Left lung (tissue), 4 donors: ENCODE measurements at regions not wholly inside any gene's neighbourhood (a gene's known extent, or its start where the extent isn't known, plus 50 kb on each side); places are given as distances from the start of the nearest gene placed in this dataset.

Source experiments
- ATAC-seq: fragments of 200-7000 bp; cut with Tn5 transposase; one replicate; pipeline ENCODE4 v1.9.1; 2020; ENCODE audit warnings: moderate library complexity
- DNase-seq, 4 donors: peaks; one replicate each; pipeline ENCODE4 v3.0.0-alpha.2; 2013 to 2020
- H3K27ac ChIP-seq, 2 donors: fragments of 200-600 bp; sonication (generic) in 1 of 2; one replicate each; pipeline versions ENCODE4 v1.5.0 to v1.8.0; 2020 to 2021
- H3K27me3 ChIP-seq, 2 donors: fragments of 200-600 bp; sonication (generic) in 1 of 2; one replicate each; pipeline versions ENCODE4 v1.5.0 to v1.8.0; 2020 to 2021
- H3K36me3 ChIP-seq, 2 donors: fragments of 200-600 bp; sonication (generic) in 1 of 2; one replicate each; pipeline versions ENCODE4 v1.5.0 to v1.8.0; 2020 to 2021
- H3K4me1 ChIP-seq, 2 donors: fragments of 200-600 bp; one replicate each; pipeline ENCODE4 v1.8.0; 2021
- H3K4me3 ChIP-seq, 2 donors: fragments of 200-600 bp; sonication (generic) in 1 of 2; one replicate each; pipeline versions ENCODE4 v1.5.0 to v1.8.0; 2020 to 2021; ENCODE audit warnings: mild to moderate bottlenecking in 1 of 2
- H3K9me3 ChIP-seq, 2 donors: fragments of 200-600 bp; sonication (generic) in 1 of 2; one replicate each; pipeline versions ENCODE4 v1.5.0 to v1.8.0; 2020 to 2021
- CTCF ChIP-seq, 2 donors: fragments of 200-600 bp; sonication (generic) in 1 of 2; IDR thresholded peaks; one replicate each; pipeline versions ENCODE4 v1.5.0 to v1.8.0; 2021; ENCODE audit warnings: antibody characterized with exemption in 2 of 2
- intact Hi-C, 2 donors: fragments of 100-400 bp; cut with DNase I; formaldehyde crosslinking; loops; one replicate each; pipeline versions ENCODE4 v1.11.2 to v1.14.2; 2022
- donor health status: DM: no; HTN: yes; CAD: no.
- donor health status: DM: no; HTN: no; CAD: no.

DNA sequence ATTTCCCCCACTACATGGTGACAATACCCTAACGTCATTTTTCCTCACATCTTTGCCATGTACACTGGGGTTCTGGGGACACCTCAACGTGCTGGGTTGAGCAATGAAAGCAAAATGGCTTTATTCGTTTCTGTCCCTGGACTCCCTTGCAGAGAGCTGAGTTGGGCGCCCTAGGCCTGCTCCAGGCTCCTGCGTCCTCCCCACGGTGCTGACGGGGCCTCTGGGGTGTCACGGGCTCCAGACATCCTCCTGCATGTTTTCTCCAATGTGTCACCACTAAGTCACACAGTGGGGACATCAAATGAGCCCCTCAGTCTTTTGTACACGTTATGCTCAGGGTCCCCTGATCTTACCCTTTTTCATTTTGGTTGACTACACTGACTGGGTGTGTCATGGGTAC, 99.8 kb downstream of the TTLL2 start:
- no peak overlapping the region for H3K4me3 ChIP-seq
- peaks cover 0 to 4% of the 10 kb centered on the region in 2 donors for H3K4me1 ChIP-seq
- no peak overlapping the region for H3K27ac ChIP-seq
- H3K27me3 ChIP-seq, result no peaks in the 10 kb centered on the region
- intact Hi-C loops, result no loop called here
- DNase-seq, result no peak
- H3K36me3 ChIP-seq, result no peaks in the 10 kb centered on the region
- ATAC-seq, result no peak
- TF ChIP-seq CTCF (IDR thresholded peaks at IDR 0.05), result no peak
- peaks cover 0 to 2% of the 10 kb centered on the region in 2 donors for H3K9me3 ChIP-seq

DNA sequence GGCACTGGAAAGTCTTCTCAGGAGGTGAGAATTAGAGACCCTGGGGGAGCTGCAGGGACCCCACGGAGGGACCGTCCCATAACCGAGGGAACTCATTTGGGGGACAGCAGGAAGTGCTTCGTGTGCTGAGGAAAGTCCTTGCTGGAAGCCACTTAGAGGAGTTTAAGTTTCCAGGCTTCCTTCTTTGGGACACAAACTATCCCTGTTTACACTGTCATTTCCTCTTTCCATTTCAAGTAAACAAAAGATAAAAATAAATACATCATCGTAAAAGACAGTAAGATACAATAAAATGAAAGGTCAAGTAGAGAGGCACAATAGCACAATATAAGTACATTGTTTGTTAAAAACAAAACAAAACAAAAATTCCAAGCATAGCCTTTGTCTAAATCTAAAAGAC, 101.2 kb downstream of the TTLL2 start:
- intact Hi-C loops, result no loop called here
- no peaks in the 10 kb centered on the region for H3K27me3 ChIP-seq
- H3K36me3 ChIP-seq, result no peaks in the 10 kb centered on the region
- H3K27ac ChIP-seq, result peak overlapping the region in 1 of 2 donors; percentile 45
- no peak overlapping the region for H3K4me3 ChIP-seq
- TF ChIP-seq CTCF (IDR thresholded peaks at IDR 0.05), result no peak
- peaks cover 0 to 2% of the 10 kb centered on the region in 2 donors for H3K9me3 ChIP-seq
- ATAC-seq (no peak), DNase-seq (no peak)
- peaks cover 0 to 4% of the 10 kb centered on the region in 2 donors for H3K4me1 ChIP-seq

- no peak for DNase-seq
- Histone ChIP-seq H3K27ac (no peak overlapping the region), H3K27me3 (no peaks in the 10 kb centered on the region), H3K36me3 (no peaks in the 10 kb centered on the region), H3K4me3 (no peak overlapping the region), H3K9me3 (no peaks in the 10 kb centered on the region), H3K4me1 (peaks cover 0 to 4% of the 10 kb centered on the region in 2 donors)
- intact Hi-C loops, result no loop called here
- ATAC-seq, result no peak
- no peak for TF ChIP-seq CTCF (IDR thresholded peaks at IDR 0.05)
Observed at GRCh38 chr6:167426651-167427050, 101.8 kb downstream of the TTLL2 start.

DNA sequence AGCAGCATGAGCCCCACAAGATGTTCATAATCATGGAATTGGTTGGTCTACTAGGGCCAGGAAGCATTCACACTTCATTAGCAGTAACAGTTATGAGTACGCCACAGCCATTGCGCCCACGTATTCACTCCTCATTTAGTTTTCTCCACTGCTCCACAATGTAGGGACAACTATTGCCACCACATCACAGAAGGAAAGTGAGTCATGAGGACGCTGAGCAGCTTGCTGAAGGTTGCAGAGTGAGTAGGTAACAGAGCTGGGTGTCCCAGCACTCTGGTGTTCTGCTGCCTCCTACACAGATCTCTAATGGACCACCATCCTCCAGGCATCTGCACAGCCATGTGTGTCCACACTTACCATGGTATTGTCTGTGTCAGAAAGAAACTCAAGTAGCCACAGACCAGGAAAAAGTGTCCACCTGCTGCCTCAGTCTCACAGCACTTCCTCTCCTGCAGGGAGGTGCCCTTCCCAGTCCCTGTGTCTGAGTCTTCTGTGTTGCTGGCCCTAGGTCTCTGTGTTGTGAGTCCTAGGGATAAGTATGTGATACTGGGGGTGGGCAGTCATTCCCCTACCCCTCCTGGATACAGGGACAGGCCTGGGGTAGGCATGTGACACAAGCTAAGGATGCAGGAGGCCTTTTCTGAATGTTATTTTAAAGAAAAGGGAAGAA, 103.9 kb downstream of the TTLL2 start:
- Histone ChIP-seq H3K36me3 (no peaks in the 10 kb centered on the region), H3K9me3 (no peaks in the 10 kb centered on the region), H3K4me3 (no peak overlapping the region), H3K27me3 (no peaks in the 10 kb centered on the region), H3K4me1 (peaks cover 0 to 4% of the 10 kb centered on the region in 2 donors), H3K27ac (no peak overlapping the region)
- intact Hi-C loops, result no loop called here
- no peak for ATAC-seq
- no peak for TF ChIP-seq CTCF (IDR thresholded peaks at IDR 0.05)
- DNase-seq, result no peak

DNA sequence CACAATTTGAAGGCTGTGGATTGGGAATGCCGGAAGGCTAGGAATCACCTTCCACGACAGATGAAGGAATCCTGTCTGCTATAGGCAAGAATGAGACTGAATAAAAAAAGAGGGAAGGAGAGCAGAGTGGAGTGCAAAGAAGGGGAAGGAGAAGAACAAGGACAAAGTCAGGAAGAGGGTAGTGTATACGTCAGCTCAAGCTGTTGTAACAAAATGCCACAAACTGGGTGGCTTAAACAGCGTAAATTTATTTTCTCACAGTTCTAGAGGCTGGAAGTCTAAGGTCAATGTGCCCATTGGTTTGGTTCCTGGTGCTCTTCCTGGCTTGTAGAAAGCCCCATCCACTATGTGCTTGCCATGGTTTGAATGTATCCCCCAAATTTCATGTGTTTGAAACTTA, 104.5 kb downstream of the TTLL2 start:
- Histone ChIP-seq H3K4me1 (peaks cover 0 to 4% of the 10 kb centered on the region in 2 donors), H3K27me3 (no peaks in the 10 kb centered on the region), H3K27ac (no peak overlapping the region), H3K4me3 (no peak overlapping the region), H3K9me3 (no peaks in the 10 kb centered on the region), H3K36me3 (no peaks in the 10 kb centered on the region)
- DNase-seq (no peak), ATAC-seq (no peak)
- intact Hi-C loops, result no loop called here
- no peak for TF ChIP-seq CTCF (IDR thresholded peaks at IDR 0.05)
